Natural killer cell (primary cell): ENCODE measurements at regions not wholly inside any gene's neighbourhood (a gene's known extent, or its start where the extent isn't known, plus 50 kb on each side); places are given as distances from the start of the nearest gene placed in this dataset.

Experiments
- ATAC-seq, 3 donors: fragments of 150-1000 bp in 2 of 3; fragments of 200-7000 bp in 1 of 3; cut with Tn5 transposase; 1 replicate in 1 of 3; 2 replicates in 2 of 3; pipeline ENCODE4 v1.10.0; 2021; ENCODE audit warnings: mild to moderate bottlenecking in 2 of 3, moderate library complexity in 2 of 3
- DNase-seq, 2 donors: peaks; one replicate each; pipeline versions ENCODE4 v3.0.0 to v3.0.0-alpha.2; 2013 to 2021; ENCODE audit warnings: mixed read lengths in 1 of 2
- H3K27ac ChIP-seq: one replicate; pipeline ENCODE4 v1.5.1; 2013; ENCODE audit warnings: mild to moderate bottlenecking, low read length
- H3K27me3 ChIP-seq: one replicate; pipeline ENCODE4 v1.6.1; 2013; ENCODE audit warnings: low read length; ENCODE audit not compliant: control insufficient read depth, insufficient read depth
- H3K36me3 ChIP-seq: one replicate; pipeline ENCODE4 v1.6.1; 2013; ENCODE audit warnings: low read length; ENCODE audit not compliant: control insufficient read depth, insufficient read depth
- H3K4me1 ChIP-seq: one replicate; pipeline ENCODE4 v1.6.1; 2013; ENCODE audit warnings: low read length; ENCODE audit not compliant: control insufficient read depth, insufficient read depth
- H3K4me3 ChIP-seq: one replicate; pipeline ENCODE4 v1.5.1; 2013; ENCODE audit warnings: low read length
- H3K9me3 ChIP-seq: one replicate; pipeline ENCODE4 v1.6.1; 2013; ENCODE audit warnings: low read length; ENCODE audit not compliant: control insufficient read depth, insufficient read depth
- H3K27ac Mint-ChIP-seq, 2 donors: one replicate each; pipeline ENCODE4 v1.8.0; 2022; ENCODE audit warnings: mild to moderate bottlenecking in 2 of 2, mixed read lengths in 2 of 2, moderate library complexity in 1 of 2
- H3K27me3 Mint-ChIP-seq, 2 donors: one replicate each; pipeline ENCODE4 v1.8.0; 2022; ENCODE audit warnings: low read depth in 2 of 2, mixed read lengths in 2 of 2
- H3K36me3 Mint-ChIP-seq: one replicate; pipeline ENCODE4 v1.8.0; 2022; ENCODE audit warnings: mixed read lengths
- H3K4me1 Mint-ChIP-seq, 2 donors: one replicate each; pipeline ENCODE4 v1.8.0; 2022; ENCODE audit warnings: mixed read lengths in 2 of 2
- H3K4me3 Mint-ChIP-seq: one replicate; pipeline ENCODE4 v1.8.0; 2022; ENCODE audit warnings: mild to moderate bottlenecking, moderate library complexity, mixed read lengths
- H3K9me3 Mint-ChIP-seq, 2 donors: one replicate each; pipeline ENCODE4 v1.8.0; 2022; ENCODE audit warnings: mixed read lengths in 2 of 2
- CTCF ChIP-seq: fragments of 200-600 bp; IDR thresholded peaks from one replicate; pipeline ENCODE4 v1.8.0; 2022; ENCODE audit warnings: antibody characterized with exemption
- WGBS: methylation state at CpG from one replicate; pipeline ENCODE4 v1.1.7; 2013; ENCODE audit warnings: missing lambda C conversion rate; ENCODE audit not compliant: insufficient coverage; 5-methylcytosine and 5-hydroxymethylcytosine counted together
- intact Hi-C: fragments of 100-400 bp; cut with micrococcal nuclease; formaldehyde crosslinking; loops from one replicate; pipeline ENCODE4 v1.14.2; 2022

- 100% methylated on average over 1 of the region's 1 CpG for WGBS
- Mint-ChIP-seq H3K4me3 (no peak overlapping the region), H3K36me3 (no peaks in the 10 kb centered on the region), H3K9me3 (no peaks in the 10 kb centered on the region), H3K4me1 (no peaks in the 10 kb centered on the region), H3K27ac (no peak overlapping the region), H3K27me3 (peaks cover 15 to 44% of the 10 kb centered on the region in 2 donors)
- Histone ChIP-seq H3K36me3 (no peaks in the 10 kb centered on the region), H3K4me3 (no peak overlapping the region), H3K27me3 (no peaks in the 10 kb centered on the region), H3K4me1 (no peaks in the 10 kb centered on the region), H3K9me3 (no peaks in the 10 kb centered on the region), H3K27ac (no peak overlapping the region)
- no peak for TF ChIP-seq CTCF
- ATAC-seq = no peak
- intact Hi-C loops = no loop called here
- no peak for DNase-seq
Measured at GRCh38 chr15:60254416-60254815, 143.4 kb downstream of the ANXA2 start.

- H3K27me3 Mint-ChIP-seq = peaks cover 13 to 44% of the 10 kb centered on the region in 2 donors
- peak in 1 of 3 donors; percentile 25 for ATAC-seq
Measured at GRCh38 chr15:60255390-60255789, 142.4 kb downstream of the ANXA2 start.

GRCh38 chr15:60257591-60258159, 140.1 kb downstream of the ANXA2 start:
- no peak overlapping the region for H3K27ac Mint-ChIP-seq
- DNase-seq (no peak), ATAC-seq (no peak)
- no peaks in the 10 kb centered on the region for H3K4me1 Mint-ChIP-seq
- H3K4me3 Mint-ChIP-seq = no peak overlapping the region
- Histone ChIP-seq H3K27ac (no peak overlapping the region), H3K27me3 (no peaks in the 10 kb centered on the region), H3K4me1 (no peaks in the 10 kb centered on the region), H3K4me3 (no peak overlapping the region), H3K36me3 (no peaks in the 10 kb centered on the region), H3K9me3 (no peaks in the 10 kb centered on the region)
- H3K27me3 Mint-ChIP-seq = peaks cover 13 to 27% of the 10 kb centered on the region in 2 donors
- TF ChIP-seq CTCF = no peak
- H3K36me3 Mint-ChIP-seq = no peaks in the 10 kb centered on the region
- no peaks in the 10 kb centered on the region for H3K9me3 Mint-ChIP-seq
- WGBS = 76% methylated on average over 4 of the region's 5 CpGs
- intact Hi-C loops = no loop called here

More at GRCh38 chr15:60255390-60255789, 142.4 kb downstream of the ANXA2 start:
- Histone ChIP-seq H3K27me3 (no peaks in the 10 kb centered on the region), H3K36me3 (no peaks in the 10 kb centered on the region), H3K27ac (no peak overlapping the region), H3K4me3 (no peak overlapping the region), H3K9me3 (no peaks in the 10 kb centered on the region), H3K4me1 (no peaks in the 10 kb centered on the region)
- WGBS = 17% methylated on average over 2 of the region's 2 CpGs
- H3K9me3 Mint-ChIP-seq = no peaks in the 10 kb centered on the region
- no peak for TF ChIP-seq CTCF
- H3K27ac Mint-ChIP-seq = no peak overlapping the region
- no peak overlapping the region for H3K4me3 Mint-ChIP-seq
- no peaks in the 10 kb centered on the region for H3K36me3 Mint-ChIP-seq
- DNase-seq = peak in 1 of 2 donors; percentile 7
- intact Hi-C loops = no loop called here
- H3K4me1 Mint-ChIP-seq = no peaks in the 10 kb centered on the region

DNA sequence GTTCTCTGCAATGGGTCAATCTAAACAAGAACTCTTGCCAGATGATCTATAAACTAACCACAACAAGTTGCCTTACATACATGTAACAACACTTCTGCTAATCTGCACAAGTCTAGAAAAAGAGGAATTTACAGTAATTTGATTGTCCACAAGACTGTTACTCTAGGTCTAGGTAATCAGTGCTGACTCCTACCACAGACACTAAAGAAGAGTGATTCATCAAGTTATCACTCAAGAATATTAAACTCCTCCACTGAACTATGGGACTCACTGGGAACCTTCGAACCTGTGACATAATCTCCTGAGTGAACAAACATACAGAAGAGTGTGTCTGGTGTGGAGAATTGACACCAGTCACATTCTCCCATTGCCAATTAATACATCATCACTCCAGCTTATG, 138.3 kb downstream of the ANXA2 start:
- H3K27ac ChIP-seq = no peak overlapping the region
- no peak overlapping the region for H3K4me3 ChIP-seq
- no peaks in the 10 kb centered on the region for H3K9me3 ChIP-seq
- Mint-ChIP-seq H3K36me3 (no peaks in the 10 kb centered on the region), H3K4me3 (no peak overlapping the region), H3K9me3 (no peaks in the 10 kb centered on the region), H3K27ac (no peak overlapping the region), H3K4me1 (no peaks in the 10 kb centered on the region), H3K27me3 (peaks cover 9 to 12% of the 10 kb centered on the region in 2 donors)
- H3K36me3 ChIP-seq = no peaks in the 10 kb centered on the region
- no peaks in the 10 kb centered on the region for H3K27me3 ChIP-seq
- DNase-seq (no peak), ATAC-seq (no peak)
- H3K4me1 ChIP-seq = no peaks in the 10 kb centered on the region
- 100% methylated on average over 1 of the region's 1 CpG for WGBS
- no peak for TF ChIP-seq CTCF
- intact Hi-C loops = no loop called here
